ENCODE measurements at regions not wholly inside any gene's neighbourhood (a gene's known extent, or its start where the extent isn't known, plus 50 kb on each side); places are given as distances from the start of the nearest gene placed in this dataset.

GRCh38 chr21:38613686-38614085 is 115.4 kb upstream of the ERG start:
- peaks cover 36% of the 10 kb centered on the region for H3K27me3 Mint-ChIP-seq (ENCODE audit: insufficient read depth, unreplicated experiment)
- no TSS peak for BruUV-seq (replicated peaks)
- POLR2A ChIA-PET, result interaction anchor here (0.6 to 0.7 kb wide), 2 partner anchors 142 to 528 kb away, joined by 3 read pairs; no protein-coding TSS in a partner anchor
- peaks cover 7% of the 10 kb centered on the region for H3K9me3 Mint-ChIP-seq (ENCODE audit: unreplicated experiment)
- no peak for TF ChIP-seq CTCF (IDR thresholded peaks at IDR 0.05; ENCODE audit: unreplicated experiment)
- H3K36me3 Mint-ChIP-seq (ENCODE audit: insufficient read depth, unreplicated experiment), result no peaks in the 10 kb centered on the region
- H3K4me3 Mint-ChIP-seq (ENCODE audit: unreplicated experiment), result no peak overlapping the region
- no peak for DNase-seq (ENCODE audit: unreplicated experiment)
- CTCF ChIA-PET, result interaction anchor here (0.6 kb wide), 1 partner anchor 90 kb away, joined by 3 read pairs; no protein-coding TSS in a partner anchor
- intact Hi-C loops (cut with micrococcal nuclease), result no loop called here
- H3K4me1 Mint-ChIP-seq (ENCODE audit: insufficient read depth, unreplicated experiment), result no peaks in the 10 kb centered on the region
- no peak overlapping the region for H3K27ac Mint-ChIP-seq (ENCODE audit: low read depth, unreplicated experiment)

GRCh38 chr21:38614558-38614957 is 116.3 kb upstream of the ERG start:
- DNase-seq (ENCODE audit: unreplicated experiment), result no peak
- no TSS peak for BruUV-seq (replicated peaks)
- CTCF ChIA-PET, result no interaction called here
- H3K27ac Mint-ChIP-seq (ENCODE audit: low read depth, unreplicated experiment), result no peak overlapping the region
- POLR2A ChIA-PET, result no interaction called here
- TF ChIP-seq CTCF (IDR thresholded peaks at IDR 0.05; ENCODE audit: unreplicated experiment), result no peak
- H3K4me3 Mint-ChIP-seq (ENCODE audit: unreplicated experiment), result no peak overlapping the region
- H3K27me3 Mint-ChIP-seq (ENCODE audit: insufficient read depth, unreplicated experiment), result peaks cover 27% of the 10 kb centered on the region
- no peaks in the 10 kb centered on the region for H3K4me1 Mint-ChIP-seq (ENCODE audit: insufficient read depth, unreplicated experiment)
- intact Hi-C loops (cut with micrococcal nuclease), result no loop called here
- peaks cover 7% of the 10 kb centered on the region for H3K9me3 Mint-ChIP-seq (ENCODE audit: unreplicated experiment)
- H3K36me3 Mint-ChIP-seq (ENCODE audit: insufficient read depth, unreplicated experiment), result no peaks in the 10 kb centered on the region

- intact Hi-C loops (cut with micrococcal nuclease), result no loop called here
- Mint-ChIP-seq H3K27me3 (ENCODE audit: insufficient read depth, unreplicated experiment) (no peaks in the 10 kb centered on the region), H3K27ac (ENCODE audit: low read depth, unreplicated experiment) (no peak overlapping the region), H3K36me3 (ENCODE audit: insufficient read depth, unreplicated experiment) (no peaks in the 10 kb centered on the region), H3K4me3 (ENCODE audit: unreplicated experiment) (no peak overlapping the region), H3K4me1 (ENCODE audit: insufficient read depth, unreplicated experiment) (peaks cover 6% of the 10 kb centered on the region), H3K9me3 (ENCODE audit: unreplicated experiment) (peaks cover 7% of the 10 kb centered on the region)
- POLR2A ChIA-PET, result interaction anchor here (1.2 to 1.3 kb wide), 2 partner anchors 18 to 233 kb away, joined by 3 read pairs; no protein-coding TSS in a partner anchor
- TF ChIP-seq CTCF (IDR thresholded peaks at IDR 0.05; ENCODE audit: unreplicated experiment), result no peak
- CTCF ChIA-PET, result no interaction called here
- no TSS peak for BruUV-seq (replicated peaks)
- no peak for DNase-seq (ENCODE audit: unreplicated experiment)
Measured at GRCh38 chr21:38619480-38619879, 121.2 kb upstream of the ERG start.

GRCh38 chr21:38619992-38620479 is 121.8 kb upstream of the ERG start:
- intact Hi-C loops (cut with micrococcal nuclease), result no loop called here
- POLR2A ChIA-PET, result interaction anchor here (0.8 to 1.3 kb wide), 3 partner anchors 17 to 233 kb away, joined by 3 read pairs; no protein-coding TSS in a partner anchor
- no peaks in the 10 kb centered on the region for H3K36me3 Mint-ChIP-seq (ENCODE audit: insufficient read depth, unreplicated experiment)
- no peak overlapping the region for H3K4me3 Mint-ChIP-seq (ENCODE audit: unreplicated experiment)
- TF ChIP-seq CTCF (IDR thresholded peaks at IDR 0.05; ENCODE audit: unreplicated experiment), result no peak
- CTCF ChIA-PET, result interaction anchor here (0.5 to 0.6 kb wide), 2 partner anchors 14 to 91 kb away, joined by 3 to 4 read pairs; no protein-coding TSS in a partner anchor
- DNase-seq (ENCODE audit: unreplicated experiment), result peak; percentile 69
- H3K27ac Mint-ChIP-seq (ENCODE audit: low read depth, unreplicated experiment), result no peak overlapping the region
- H3K27me3 Mint-ChIP-seq (ENCODE audit: insufficient read depth, unreplicated experiment), result no peaks in the 10 kb centered on the region
- BruUV-seq (replicated peaks), result no TSS peak
- peaks cover 7% of the 10 kb centered on the region for H3K9me3 Mint-ChIP-seq (ENCODE audit: unreplicated experiment)
- peaks cover 6% of the 10 kb centered on the region for H3K4me1 Mint-ChIP-seq (ENCODE audit: insufficient read depth, unreplicated experiment)

All from MCF 10A (cell line).